ENCODE measurements at regions not wholly inside any gene's neighbourhood (a gene's known extent, or its start where the extent isn't known, plus 50 kb on each side); places are given as distances from the start of the nearest gene placed in this dataset.

DNA sequence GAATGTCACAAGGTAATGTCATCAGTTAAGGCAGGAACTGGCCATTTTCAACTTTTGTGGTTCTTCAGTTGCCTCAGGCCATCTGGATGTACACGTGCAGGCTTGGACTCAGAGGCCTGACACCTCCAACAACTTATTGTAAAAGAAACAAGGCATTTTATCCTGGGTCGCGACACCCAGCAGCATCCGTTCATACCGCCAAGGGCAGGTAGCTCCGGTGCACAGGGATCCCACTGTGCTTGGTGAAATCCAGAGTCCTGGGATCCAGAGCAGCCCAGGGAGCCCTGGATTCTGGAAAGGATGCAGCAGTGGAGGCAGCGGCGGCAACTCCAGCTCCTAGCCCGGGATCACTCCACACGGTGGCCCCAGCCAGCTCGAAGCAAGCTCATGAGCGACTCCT, 380.9 kb upstream of the STXBP6 start:
- Histone ChIP-seq H3K9me3 (replicated peaks; ENCODE audit: control insufficient read depth, insufficient read depth, low read length) (no peaks in the 10 kb centered on the region), H3K27ac (ENCODE audit: insufficient read depth, low read depth, low read length) (no peak overlapping the region), H3K9ac (replicated peaks; ENCODE audit: extremely low read depth, insufficient read depth, low read length) (no peak overlapping the region), H2AFZ (ENCODE audit: low read depth, low read length) (no peak overlapping the region), H3K36me3 (ENCODE audit: control insufficient read depth in 2 of 2, extremely low read depth in 1 of 2, insufficient read depth in 2 of 2, low read length in 2 of 2) (no peaks in the 10 kb centered on the region), H3K27me3 (ENCODE audit: control insufficient read depth in 2 of 2, insufficient read depth in 2 of 2, low read length in 2 of 2) (no peaks in the 10 kb centered on the region), H4K20me1 (replicated peaks; ENCODE audit: control insufficient read depth, extremely low read depth, insufficient read depth, low read length) (no peaks in the 10 kb centered on the region), H3K79me2 (ENCODE audit: control insufficient read depth, insufficient read depth, low read length) (no peaks in the 10 kb centered on the region), H3K4me2 (ENCODE audit: insufficient read depth, low read length) (no peak overlapping the region), H3K4me3 (replicated peaks in 1 of 3; ENCODE audit: insufficient read depth in 1 of 3, low read depth in 1 of 3, low read length in 3 of 3) (no peak overlapping the region), H3K4me1 (ENCODE audit: control insufficient read depth, extremely low read depth, insufficient read depth, low read length) (no peaks in the 10 kb centered on the region), H3K9me1 (replicated peaks; ENCODE audit: control insufficient read depth, extremely low read depth, insufficient read depth, low read length) (no peaks in the 10 kb centered on the region)
- no TSS peak for BruUV-seq (replicated peaks)
- TF ChIP-seq JUN (IDR thresholded peaks at IDR 0.05; ENCODE audit: borderline replicate concordance, insufficient read depth, insufficient read length, low read depth) (no peak), GATA2 (IDR thresholded peaks at IDR 0.05; ENCODE audit: insufficient read depth, insufficient read length, low read depth, low read length) (no peak), POLR2A (IDR thresholded peaks at IDR 0.05; ENCODE audit: low read depth, low read length) (no peak), POLR2AphosphoS5 (IDR thresholded peaks at IDR 0.05; ENCODE audit: insufficient read depth, low read depth, low read length) (no peak), MYC (IDR thresholded peaks at IDR 0.05; ENCODE audit: low read depth, low read length) (no peak), FOS (IDR thresholded peaks at IDR 0.05; ENCODE audit: borderline replicate concordance, insufficient read depth, low read length) (no peak), EZH2 (IDR thresholded peaks at IDR 0.05; ENCODE audit: borderline replicate concordance, low read depth, low read length, severe bottlenecking) (no peak)
- TF ChIP-seq, protein P1, sequence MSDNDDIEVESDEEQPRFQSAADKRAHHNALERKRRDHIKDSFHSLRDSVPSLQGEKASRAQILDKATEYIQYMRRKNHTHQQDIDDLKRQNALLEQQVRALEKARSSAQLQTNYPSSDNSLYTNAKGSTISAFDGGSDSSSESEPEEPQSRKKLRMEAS (IDR thresholded peaks at IDR 0.05; ENCODE audit: insufficient read depth, insufficient read length) = no peak
- TF ChIP-seq, protein P2, sequence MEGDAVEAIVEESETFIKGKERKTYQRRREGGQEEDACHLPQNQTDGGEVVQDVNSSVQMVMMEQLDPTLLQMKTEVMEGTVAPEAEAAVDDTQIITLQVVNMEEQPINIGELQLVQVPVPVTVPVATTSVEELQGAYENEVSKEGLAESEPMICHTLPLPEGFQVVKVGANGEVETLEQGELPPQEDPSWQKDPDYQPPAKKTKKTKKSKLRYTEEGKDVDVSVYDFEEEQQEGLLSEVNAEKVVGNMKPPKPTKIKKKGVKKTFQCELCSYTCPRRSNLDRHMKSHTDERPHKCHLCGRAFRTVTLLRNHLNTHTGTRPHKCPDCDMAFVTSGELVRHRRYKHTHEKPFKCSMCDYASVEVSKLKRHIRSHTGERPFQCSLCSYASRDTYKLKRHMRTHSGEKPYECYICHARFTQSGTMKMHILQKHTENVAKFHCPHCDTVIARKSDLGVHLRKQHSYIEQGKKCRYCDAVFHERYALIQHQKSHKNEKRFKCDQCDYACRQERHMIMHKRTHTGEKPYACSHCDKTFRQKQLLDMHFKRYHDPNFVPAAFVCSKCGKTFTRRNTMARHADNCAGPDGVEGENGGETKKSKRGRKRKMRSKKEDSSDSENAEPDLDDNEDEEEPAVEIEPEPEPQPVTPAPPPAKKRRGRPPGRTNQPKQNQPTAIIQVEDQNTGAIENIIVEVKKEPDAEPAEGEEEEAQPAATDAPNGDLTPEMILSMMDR (IDR thresholded peaks at IDR 0.05; ENCODE audit: extremely low read depth in 1 of 2, insufficient read depth in 1 of 2, low read depth in 1 of 2, low read length in 2 of 2) = no peak
- FAIRE-seq (no peak), DNase-seq (ENCODE audit: low read depth, low spot score) (no peak)
- intact Hi-C loops (cut with micrococcal nuclease) = no loop called here
- POLR2A ChIA-PET = no interaction called here
- dilution Hi-C loops (cut with MboI; ENCODE audit: extremely low pct_ligation_motif_present, low sequenced_read_pairs) = no loop called here
- CTCF ChIA-PET = interaction anchor here (0.8 to 2.0 kb wide), 6 partner anchors 13 to 847 kb away, joined by 3 to 12 read pairs (median 4); no protein-coding TSS in a partner anchor
